ENCODE measurements at regions not wholly inside any gene's neighbourhood (a gene's known extent, or its start where the extent isn't known, plus 50 kb on each side); places are given as distances from the start of the nearest gene placed in this dataset.

- no peak for TF ChIP-seq CTCF (IDR thresholded peaks at IDR 0.05; ENCODE audit: low read depth, low read length)
- TF ChIP-seq EZH2phosphoT487 (IDR thresholded peaks at IDR 0.05; ENCODE audit: low read depth) = no peak
Measured at GRCh38 chr2:72026819-72027425, 120.7 kb downstream of the CYP26B1 start.
